T follicular helper cell (primary cell): ENCODE measurements at regions not wholly inside any gene's neighbourhood (a gene's known extent, or its start where the extent isn't known, plus 50 kb on each side); places are given as distances from the start of the nearest gene placed in this dataset.
"Not testable (repeated sequence)": the region's sequence is repeated elsewhere in the genome, so short reads cannot be mapped to it uniquely, and the experiment has no call there.

Experiments
- DNase-seq: peaks from one replicate; pipeline ENCODE4 v3.0.0-alpha.2; 2020; ENCODE audit warnings: low read depth

DNA sequence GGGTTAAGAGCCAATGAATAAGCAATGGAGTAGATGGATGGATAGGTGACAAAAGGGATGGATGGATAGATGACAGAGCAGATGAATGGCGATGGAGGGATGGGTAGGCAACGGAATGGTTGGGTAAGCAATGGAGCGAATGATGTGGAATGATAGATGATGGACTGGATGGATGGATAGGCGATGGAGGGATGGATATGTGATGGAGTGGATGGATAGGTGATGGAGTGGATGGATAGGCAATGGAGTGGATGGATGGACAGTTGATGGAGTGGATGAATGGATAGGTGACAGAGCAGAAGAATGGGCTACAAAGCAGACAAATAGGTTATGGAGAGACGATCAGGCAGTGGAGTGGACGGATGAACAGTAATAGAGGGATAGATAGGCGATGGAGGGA lies 269.6 kb downstream of the TEX29 start:
- no peak for DNase-seq

DNA sequence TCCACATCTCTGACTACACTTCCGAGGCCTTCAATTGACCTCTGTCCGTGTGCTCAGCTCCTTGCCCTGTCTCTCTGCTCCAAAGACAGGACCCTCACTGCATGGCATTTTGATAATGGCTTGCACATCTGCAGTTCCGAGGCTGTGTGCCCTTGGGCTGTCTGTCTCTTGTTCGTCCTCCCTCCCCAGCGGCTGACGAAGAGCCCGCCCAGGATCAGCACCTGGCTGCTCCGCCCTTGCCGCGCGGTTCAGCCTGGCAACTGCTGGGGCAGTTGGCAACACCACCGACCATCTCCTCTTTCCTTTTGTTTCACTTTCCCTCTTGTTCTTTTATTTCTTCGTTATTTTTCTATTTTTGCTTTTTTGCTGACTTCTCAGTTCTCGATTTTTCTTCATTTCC lies 270.4 kb downstream of the TEX29 start:
- no peak for DNase-seq

GRCh38 chr13:111593490-111593889 lies 273.0 kb downstream of the TEX29 start:
- DNase-seq = not testable (repeated sequence)

GRCh38 chr13:111594606-111595005 lies 274.2 kb downstream of the TEX29 start:
- no peak for DNase-seq

GRCh38 chr13:111595276-111595675 lies 274.8 kb downstream of the TEX29 start:
- DNase-seq = no peak

DNA sequence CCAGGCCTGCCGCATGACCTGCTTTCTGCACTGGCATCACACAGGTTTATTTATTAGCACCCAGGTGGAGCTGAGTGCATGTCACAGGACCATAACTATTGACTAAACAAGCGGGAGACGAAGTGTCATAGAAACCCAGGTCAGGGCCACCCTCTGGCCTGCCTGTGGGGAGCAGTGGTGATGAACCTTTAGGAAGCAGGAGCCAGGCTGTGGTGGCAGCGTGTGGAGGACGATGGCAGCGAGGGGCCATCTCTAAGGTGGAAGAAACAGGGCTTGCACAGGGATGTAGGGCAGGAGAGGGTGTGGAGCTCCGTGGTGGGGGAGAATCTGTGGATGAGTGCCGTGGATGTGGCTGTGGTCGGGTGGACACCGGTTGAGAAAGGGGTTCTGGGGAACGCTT lies 275.3 kb downstream of the TEX29 start:
- no peak for DNase-seq

DNA sequence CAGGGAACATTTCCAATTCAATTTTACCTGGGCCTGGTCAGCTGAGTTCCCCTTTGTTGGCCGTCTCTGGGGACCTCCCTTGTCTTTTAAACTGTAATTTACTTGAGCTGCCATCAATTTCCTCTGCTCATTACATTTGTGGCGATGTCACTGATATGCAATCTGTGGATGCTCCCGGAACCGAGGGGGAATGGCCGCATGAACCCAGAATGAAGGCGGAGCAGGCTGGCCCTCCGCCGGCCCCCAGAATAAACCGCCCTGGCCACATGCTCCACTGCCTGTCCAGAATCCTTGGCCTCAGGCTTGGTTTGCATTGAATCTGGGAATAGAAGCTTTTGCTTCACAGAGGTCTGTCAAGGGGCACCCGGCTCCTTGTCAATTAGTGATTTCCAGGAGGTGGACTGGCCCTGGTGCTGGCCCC lies 276.8 kb downstream of the TEX29 start:
- DNase-seq = no peak

DNA sequence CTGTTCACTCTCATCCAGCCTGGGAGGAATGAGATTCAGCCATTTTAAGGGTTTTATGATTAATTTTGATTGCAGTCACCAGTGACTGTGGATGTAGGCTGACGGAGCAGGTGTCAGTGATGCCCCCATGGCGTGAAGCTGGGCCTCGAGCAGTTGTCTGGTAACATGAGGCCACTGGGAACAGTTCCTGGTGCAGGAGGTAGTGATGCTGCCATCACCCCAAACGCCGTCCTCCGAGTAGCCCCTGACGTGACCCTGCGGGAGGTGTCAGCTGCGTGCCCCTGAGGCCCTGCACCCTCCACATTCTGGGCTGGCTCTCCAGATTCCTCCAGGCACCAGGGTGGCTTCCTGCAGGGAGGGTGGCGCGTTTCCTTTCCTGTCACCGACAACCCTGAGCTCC lies 277.2 kb downstream of the TEX29 start:
- DNase-seq = no peak

GRCh38 chr13:111598747-111599146 lies 278.3 kb downstream of the TEX29 start:
- no peak for DNase-seq

DNA sequence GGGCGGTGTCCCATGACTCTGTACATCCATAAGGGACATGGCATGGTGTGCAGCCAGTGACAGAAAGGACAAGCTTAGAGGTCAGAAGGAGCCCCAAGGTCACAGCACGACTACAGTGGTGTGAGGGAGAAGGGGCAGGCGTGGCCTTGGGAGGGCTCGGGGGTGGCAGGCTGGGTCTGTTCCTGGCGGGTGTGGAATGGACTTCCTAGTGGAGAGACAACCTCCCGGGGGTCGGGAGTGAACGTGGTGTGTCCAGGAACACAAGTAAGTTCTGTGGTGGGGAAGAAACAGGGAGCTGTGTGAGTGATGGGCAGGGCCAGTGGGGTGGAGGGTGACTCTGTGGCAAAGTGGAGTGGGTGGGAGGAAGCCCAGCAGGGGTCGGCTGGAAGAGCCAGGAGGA lies 279.3 kb downstream of the TEX29 start:
- DNase-seq = no peak

- no peak for DNase-seq
Observed at GRCh38 chr13:111602874-111603273, 282.4 kb downstream of the TEX29 start.

- DNase-seq = no peak
Observed at GRCh38 chr13:111604097-111604496, 283.7 kb downstream of the TEX29 start.

DNA sequence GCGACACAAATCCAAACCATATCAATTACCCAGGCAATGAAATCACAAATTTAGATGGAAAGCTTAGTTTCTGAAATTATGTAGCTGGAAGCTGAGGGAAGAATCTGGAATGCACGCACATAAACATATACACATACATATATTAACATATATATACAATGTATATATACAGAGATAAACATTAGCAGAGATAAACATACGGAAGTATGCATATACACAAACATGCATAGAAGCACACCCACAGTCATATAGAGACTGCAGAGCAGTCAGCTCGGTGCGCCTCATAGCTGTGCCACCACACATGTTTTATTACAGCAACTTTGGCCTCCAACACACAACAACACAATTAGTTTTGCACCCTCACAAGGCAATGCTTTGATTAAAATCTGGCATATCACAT lies 288.1 kb downstream of the TEX29 start:
- DNase-seq = no peak

DNA sequence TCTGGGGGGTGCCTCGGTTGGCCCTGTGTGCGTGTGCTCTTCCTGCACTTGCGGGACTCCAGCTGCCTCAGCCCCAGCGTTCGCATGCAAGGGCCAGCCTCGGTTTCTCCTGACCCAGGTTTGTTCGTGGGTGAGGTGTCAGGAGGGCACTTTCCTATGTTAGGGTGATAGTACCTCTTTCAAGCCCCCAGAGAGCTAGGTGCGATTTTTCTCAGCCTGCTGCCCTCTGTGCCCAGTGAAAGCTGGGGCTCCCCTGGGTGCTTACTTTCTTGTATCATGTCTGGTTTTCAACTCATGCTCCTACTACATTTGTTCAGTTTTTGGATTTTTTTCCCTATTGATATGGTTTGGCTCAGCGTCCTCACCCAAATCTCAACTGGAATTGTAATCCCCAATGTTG lies 289.2 kb downstream of the TEX29 start:
- no peak for DNase-seq

DNA sequence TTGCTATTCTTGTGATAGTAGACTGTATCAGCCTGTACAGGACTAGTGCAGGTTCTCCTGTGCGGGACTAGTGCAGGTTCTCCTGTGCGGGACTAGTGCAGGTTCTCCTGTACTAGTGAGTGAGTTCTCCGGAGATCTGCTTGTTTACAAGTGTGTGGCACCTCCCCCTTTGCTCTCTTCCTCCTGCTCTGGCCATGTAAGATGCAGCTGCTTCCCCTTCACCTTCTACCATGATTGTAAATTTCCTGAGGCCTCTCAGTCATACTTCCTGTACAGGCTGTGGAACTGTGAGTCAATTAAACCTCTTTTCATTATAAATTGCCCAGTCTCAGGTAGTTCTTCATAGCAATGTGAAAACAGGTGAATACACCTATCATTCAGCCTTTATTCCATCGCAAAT lies 289.6 kb downstream of the TEX29 start:
- no peak for DNase-seq

DNA sequence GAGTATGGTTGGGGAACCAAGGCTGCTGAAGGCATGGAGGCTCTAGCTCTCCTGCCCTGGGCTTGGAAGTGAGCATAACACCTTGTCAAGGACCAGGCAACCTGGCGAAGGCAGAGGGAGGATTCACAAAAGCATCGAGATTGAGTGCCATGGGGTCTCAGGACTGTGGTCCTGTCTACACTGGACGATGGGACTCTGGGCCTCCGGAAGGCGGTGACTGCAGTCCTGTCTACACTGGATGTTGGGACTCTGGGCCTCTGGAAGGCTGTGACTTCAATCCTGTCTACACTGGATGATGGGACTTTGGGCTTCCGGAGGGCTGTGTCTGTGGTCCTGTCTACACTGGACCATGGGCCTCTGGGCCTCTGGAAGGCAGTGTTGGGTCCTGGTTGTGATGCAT lies 290.4 kb downstream of the TEX29 start:
- DNase-seq = no peak

- no peak for DNase-seq
Observed at GRCh38 chr13:111611651-111612050, 291.2 kb downstream of the TEX29 start.

DNA sequence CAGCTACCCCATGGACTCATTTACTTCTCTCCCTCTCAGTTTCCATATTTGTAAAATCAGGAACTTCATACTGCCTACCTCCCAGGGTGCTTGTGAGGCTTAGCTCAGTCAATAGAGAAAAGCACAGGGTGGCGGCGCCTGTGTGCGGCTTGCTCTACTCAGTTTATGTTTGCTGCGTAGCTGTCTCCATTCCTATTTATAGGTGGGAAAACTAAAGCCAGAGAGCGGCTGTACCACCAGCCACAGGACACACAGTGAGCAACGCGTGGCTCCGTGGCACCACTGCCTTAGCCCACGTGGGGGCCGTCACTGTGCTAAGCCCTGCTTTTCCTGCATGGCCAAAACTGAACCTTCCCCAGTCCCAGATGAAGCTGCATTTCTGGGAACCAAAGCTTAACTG lies 292.4 kb downstream of the TEX29 start:
- no peak for DNase-seq

GRCh38 chr13:111614009-111614408 lies 293.6 kb downstream of the TEX29 start:
- no peak for DNase-seq

DNA sequence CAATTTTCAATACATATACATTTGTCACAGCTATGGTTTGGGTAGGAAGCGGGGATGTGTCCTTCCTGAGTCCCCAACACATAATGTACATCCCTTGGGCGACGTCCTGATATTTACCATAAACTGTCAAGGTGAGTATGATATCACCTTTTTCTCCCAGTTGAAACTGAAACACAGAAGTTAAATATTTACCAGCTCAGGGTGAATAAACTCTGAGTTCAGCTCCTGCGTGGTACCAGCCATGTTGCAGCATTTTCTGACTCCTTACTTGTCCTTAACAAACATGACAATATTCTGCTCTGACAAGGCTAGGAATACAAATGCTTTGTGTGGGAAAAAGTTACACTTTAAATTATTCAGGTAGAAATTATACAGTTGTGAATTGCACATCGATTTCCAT lies 294.2 kb downstream of the TEX29 start:
- DNase-seq = no peak

DNA sequence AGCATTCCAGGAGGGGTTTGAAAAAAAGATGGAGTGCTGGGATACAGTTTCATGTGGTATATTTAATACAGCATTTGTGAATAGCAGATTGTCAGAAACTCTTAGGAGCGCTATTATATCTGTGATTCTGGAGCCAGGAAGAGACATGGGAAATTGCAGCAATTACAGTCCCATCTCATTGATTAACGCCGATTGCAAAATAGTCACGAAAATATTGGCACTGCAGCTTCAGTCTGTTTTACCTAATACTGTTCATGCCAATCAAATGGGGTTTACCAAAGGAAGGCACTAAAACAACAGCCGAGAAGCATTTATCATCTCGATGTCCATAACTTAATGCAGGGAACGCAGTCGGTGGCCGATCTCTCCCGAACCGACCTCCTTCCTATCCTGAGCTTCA lies 295.8 kb downstream of the TEX29 start:
- DNase-seq = no peak

GRCh38 chr13:111620166-111620565 lies 299.7 kb downstream of the TEX29 start:
- no peak for DNase-seq

GRCh38 chr13:111620586-111620985 lies 300.1 kb downstream of the TEX29 start:
- no peak for DNase-seq

- no peak for DNase-seq
Observed at GRCh38 chr13:111621164-111621563, 300.7 kb downstream of the TEX29 start.

- no peak for DNase-seq
Observed at GRCh38 chr13:111622051-111622531, 301.6 kb downstream of the TEX29 start.
